HG03442 (cell line): ENCODE measurements at regions not wholly inside any gene's neighbourhood (a gene's known extent, or its start where the extent isn't known, plus 50 kb on each side); places are given as distances from the start of the nearest gene placed in this dataset.
A peak's percentile ranks its signal among the peaks of the same experiment; 100 is the strongest.

Experiments
- ATAC-seq: cut with Tn5 transposase; IDR thresholded peaks from one replicate; pipeline ENCODE4 v1.9.1; 2021; ENCODE audit warnings: mild to moderate bottlenecking, moderate library complexity; ENCODE audit not compliant: unreplicated experiment

GRCh38 chr20:39800548-39800947 is 838.4 kb downstream of the DHX35 start:
- ATAC-seq: peak; percentile 46

GRCh38 chr20:39800111-39800510 is 838.0 kb downstream of the DHX35 start:
- ATAC-seq: peak; percentile 86

- ATAC-seq: no peak
Observed at GRCh38 chr20:39799366-39799965, 837.3 kb downstream of the DHX35 start.

GRCh38 chr20:39795401-39796272 is 833.5 kb downstream of the DHX35 start:
- no peak for ATAC-seq

GRCh38 chr20:39792334-39792733 is 830.2 kb downstream of the DHX35 start:
- no peak for ATAC-seq

- no peak for ATAC-seq
Observed at GRCh38 chr20:39789411-39789810, 827.3 kb downstream of the DHX35 start.

DNA sequence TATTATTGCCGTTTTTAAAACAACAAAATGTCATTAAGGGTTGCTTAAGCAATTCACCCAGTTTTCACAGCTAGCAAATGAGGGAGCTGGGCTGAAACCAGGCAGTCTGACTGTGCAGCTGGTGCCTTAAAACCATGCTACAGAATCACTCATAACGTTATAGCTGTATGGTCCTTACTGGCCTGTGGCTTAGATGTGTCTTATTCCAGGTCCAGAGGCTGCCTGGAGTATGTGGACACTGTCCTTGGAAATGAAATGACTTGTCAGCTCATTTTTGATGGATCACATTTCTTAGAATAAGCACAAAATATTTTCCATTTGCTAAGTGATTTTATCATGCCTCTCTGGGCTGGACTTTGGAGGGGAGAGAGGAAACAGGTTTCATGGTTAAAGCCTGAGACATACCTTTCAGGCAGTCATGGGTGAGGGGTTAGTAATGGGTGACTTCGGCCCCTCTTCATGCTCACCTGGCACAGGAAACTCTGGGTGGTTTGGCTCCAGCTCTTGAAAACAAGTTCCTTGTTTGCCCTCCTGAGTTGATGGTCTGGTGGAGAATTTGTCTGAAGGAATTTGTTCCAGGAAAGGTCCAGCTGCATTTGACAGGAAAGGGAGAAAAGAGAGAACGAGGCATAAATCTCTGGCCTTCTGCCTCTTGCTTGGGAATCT is 823.2 kb downstream of the DHX35 start:
- no peak for ATAC-seq

DNA sequence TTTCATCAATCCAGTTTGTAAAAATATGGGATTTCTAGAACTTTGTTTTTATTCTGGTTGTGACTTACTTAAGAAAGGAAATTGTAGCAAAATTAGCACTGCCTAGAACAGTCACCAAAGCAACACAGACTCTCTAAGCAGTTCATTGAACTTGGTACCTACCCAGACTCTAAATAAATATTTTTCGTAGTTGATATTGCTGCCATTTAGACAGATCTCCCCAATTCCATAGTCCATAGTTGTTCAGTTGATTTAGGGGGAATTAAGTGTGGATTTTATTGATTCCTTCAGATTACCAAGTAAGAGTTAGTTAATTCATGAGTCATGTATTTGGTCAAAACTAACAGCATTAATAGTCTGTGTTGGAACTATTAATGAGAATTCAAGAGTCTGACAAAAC is 822.5 kb downstream of the DHX35 start:
- no peak for ATAC-seq

DNA sequence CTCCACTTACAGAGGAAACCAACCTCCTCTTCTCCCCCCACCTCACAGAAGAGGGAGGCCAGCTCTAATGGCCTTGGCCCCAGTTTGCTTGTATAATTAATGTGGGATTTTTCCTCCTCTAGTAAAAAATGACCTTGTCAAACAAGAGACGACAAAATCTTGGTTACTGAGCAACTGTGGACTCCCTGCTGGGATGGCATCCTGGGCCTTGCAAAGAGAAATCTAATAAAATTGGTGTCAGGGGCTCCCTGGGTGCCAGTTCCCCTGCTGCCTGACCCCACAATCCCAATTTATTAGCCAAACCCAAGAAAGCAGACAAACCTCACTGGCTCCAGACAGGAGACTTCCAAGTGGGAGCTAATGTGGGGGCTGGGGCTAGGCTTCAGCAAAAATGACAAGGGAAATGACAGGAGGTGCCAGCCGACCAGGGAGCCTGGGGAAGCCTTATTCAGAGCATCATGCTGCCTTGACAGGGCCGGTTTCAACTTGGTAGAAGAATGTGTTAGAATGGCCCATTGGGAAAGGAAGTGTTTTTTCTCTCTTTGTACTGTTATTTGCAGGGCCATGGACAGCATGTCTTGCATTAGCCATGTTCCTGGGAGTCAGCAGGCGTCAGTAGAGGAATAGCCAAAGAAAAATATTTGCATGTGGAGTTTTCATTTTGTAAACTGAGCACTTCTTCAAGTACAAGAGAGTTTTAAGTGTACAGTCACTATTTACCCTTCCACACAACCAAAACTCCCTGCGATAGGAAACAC is 816.9 kb downstream of the DHX35 start:
- ATAC-seq: no peak

DNA sequence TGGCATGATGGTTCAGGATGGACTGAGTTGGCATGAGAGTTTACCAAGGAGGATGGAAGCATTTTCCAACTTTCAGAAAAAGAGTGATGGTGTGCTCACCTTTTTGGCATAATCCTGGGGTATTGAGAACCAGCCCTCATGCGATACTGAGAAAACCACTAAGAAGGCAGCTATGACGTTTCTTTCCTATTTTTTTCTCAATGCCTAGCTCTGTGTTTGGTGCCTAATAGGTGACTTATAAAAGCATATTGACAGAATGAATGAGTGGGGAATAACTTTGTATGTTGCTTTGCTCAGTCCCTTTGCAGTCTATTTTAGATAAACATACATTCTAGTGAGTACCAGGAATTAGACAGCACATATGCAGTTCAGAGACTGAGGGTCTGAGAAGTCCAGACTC is 816.3 kb downstream of the DHX35 start:
- ATAC-seq: no peak

DNA sequence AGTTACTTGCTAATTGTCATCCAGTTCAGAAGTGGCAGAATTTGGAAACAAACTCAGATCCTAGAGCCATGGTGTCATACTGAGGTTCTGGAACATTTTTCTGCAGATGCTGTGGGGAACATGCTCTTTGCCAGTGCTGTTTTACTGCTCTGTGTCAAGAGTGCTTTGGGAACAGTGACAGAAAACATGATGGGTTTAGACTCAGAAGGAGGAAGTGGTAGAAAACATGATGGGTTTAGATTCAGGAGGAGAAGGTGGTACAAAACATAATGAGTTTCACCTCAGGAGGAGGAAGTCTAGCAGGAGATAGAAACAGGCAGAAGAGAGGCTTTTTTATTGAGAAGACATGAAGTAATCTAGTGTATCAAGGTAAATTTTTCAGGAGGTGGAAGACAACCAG is 815.5 kb downstream of the DHX35 start:
- ATAC-seq: no peak

DNA sequence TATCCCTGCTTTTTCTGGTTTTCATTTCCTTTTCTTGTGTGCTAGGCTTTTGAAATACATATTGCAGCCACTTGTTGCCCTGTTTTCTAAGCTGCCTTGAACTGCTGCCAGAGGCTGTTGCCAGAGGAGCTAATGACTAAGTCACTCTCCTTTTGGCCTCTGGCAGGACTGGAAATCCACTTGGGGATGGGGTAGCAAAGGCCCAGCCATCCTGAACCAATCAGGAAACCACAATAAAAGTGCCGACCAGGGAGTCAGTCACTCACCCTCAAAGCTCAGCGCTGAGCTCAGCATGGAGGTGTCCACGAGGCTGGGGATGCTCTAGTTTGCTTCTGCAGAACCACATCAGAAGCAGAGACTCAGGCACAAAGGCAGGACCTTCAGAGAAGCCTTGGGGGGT is 813.0 kb downstream of the DHX35 start:
- no peak for ATAC-seq

DNA sequence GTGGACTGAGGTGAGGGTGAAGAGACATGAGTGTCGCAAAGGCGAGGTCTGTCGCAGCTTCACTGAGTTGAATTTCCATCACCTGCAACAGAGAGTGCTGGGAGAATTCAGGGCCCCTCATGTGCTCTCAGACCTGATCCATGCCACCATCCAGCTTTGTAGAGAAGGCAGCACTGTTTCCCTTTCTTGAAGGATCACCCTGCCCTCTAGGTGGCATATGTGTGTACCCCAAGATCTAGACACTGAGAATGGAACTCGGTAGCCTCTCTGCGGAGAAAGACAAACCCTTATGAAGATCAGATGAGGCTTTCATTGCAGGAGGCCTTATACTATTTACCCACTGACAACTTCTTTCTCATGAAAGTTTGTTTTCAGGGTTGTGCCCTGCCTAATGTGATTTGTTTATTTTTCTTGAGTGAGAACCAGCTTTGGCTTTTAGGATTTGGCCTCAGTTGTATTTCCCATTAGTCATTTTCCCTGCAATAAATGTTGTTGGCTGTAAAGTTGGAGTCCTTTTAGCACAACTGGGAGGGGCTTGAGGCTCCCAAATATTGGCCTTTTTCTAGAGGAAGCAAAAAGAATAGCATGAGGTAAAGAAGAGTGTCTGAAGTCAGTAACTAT is 811.3 kb downstream of the DHX35 start:
- ATAC-seq: no peak

DNA sequence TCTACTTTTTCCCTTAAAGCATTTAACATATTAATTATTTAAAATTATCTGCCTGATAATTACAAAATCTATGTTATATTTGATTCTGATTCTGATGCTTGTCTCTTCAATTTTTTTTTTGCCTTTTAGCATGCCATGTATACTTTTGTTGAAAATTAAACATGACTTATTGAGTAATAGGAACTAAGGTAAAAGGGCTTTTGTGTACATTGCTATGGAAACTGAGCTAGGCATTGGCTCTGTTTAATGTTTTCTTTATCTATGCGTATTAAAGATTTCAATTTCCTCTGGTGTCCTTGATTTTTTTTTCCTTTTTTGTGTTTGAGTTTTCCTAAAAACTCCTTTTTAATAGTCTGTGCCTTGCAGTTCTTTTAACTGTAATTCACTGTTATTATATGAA is 805.2 kb downstream of the DHX35 start:
- ATAC-seq: no peak

DNA sequence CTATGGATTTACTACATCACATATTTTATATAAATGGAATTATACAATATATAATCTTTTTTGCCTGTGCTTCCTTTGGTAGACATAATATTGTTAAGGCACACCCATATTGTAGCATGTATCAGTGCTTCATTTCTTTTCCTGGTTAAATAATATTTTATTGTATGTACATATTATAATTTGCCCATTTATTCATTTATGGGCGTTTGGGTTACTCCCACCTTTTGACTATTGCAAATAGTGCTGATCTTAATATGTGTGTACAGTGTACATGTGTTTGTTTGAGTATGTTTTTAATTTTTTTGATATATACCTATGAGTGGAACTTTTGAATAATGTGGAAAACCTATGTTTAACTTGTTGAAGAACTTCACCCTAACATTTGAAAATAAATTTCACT is 804.2 kb downstream of the DHX35 start:
- no peak for ATAC-seq

GRCh38 chr20:39762716-39763115 is 800.6 kb downstream of the DHX35 start:
- no peak for ATAC-seq

DNA sequence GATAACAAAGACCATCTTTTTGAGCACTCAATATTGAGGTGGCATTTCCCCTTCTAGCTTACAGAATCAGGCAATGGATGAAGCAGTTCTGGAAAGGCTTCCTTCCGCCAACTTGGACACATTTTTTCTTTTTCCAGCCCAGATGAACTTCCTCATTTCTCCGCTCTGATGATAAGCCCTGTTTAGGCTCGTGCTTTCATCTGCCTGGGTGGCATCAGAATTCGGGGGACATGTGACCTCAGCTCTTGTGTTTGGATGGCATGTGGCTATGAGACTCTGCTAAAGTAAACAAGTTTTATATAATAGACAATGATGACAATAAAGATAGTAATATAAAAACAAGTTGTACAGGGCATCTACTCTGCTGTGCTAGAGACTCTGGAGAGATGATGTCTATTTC is 796.7 kb downstream of the DHX35 start:
- ATAC-seq: no peak

DNA sequence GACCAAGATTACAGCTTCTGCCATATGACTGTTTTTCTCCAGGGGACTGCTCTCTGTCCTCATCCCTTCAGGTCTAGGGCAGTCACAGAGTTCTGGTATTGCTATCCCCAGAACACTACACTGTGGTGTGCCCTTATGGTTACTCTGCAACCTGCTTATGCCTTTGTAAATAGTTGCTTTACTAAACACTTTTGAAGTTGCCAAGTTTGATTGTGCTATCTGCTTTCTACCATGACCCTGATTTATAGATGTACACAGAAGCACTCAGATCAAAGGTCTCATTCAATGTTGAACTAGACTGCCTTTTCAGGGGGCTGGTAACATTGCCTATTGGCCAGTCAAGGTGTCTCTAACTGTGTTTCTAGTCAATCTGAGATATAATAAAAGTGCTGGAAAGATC is 794.7 kb downstream of the DHX35 start:
- ATAC-seq: no peak

- no peak for ATAC-seq
Observed at GRCh38 chr20:39756369-39756768, 794.2 kb downstream of the DHX35 start.

DNA sequence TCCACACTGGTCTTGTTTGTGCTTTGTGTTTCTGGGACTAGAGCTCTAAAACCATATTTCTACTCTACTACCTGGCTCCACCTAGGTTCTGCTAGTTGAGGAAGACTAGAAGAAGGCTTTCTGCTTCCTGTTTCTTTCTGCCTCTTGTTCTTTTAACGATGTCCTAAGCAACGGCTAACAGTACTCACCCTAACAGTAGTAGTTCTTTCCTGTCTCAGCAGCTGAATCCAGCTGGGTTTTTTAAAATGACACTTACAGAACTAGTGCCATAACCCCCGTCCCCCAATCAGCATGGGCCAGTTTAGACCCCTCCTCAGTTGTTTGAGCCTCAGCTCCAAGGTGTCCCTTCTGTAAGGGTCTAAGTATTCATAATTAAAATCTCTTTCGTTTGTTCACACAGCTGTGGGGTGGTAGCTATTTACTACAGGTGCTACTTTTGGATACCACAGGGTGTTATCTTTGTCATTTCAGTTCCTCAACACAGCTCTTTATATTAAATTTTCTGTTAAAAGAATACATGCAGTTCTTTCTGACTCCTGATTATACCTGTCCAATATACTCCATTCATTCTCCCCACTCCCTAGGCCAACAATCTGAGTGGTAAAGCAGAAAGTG is 790.2 kb downstream of the DHX35 start:
- ATAC-seq: no peak
